HEK293T (cell line): ENCODE measurements at regions not wholly inside any gene's neighbourhood (a gene's known extent, or its start where the extent isn't known, plus 50 kb on each side); places are given as distances from the start of the nearest gene placed in this dataset.

Source experiments
- ELF4 ChIP-seq: fragments of 450-650 bp; IDR thresholded peaks from 2 replicates; pipeline ENCODE4 v1.6.1; 2017; ENCODE audit warnings: antibody characterized with exemption
- FOXA1 ChIP-seq: fragments of 450-650 bp; IDR thresholded peaks from 2 replicates; pipeline ENCODE4 v1.6.1; 2016; ENCODE audit warnings: mild to moderate bottlenecking
- FOXK2 ChIP-seq: fragments of 450-650 bp; IDR thresholded peaks from 2 replicates; pipeline ENCODE4 v1.6.1; 2016; ENCODE audit warnings: mild to moderate bottlenecking
- FOXM1 ChIP-seq: fragments of 450-650 bp; IDR thresholded peaks from 2 replicates; pipeline ENCODE4 v1.6.1; 2017; ENCODE audit warnings: mild to moderate bottlenecking, borderline replicate concordance
- HDGF ChIP-seq: fragments of 450-650 bp; IDR thresholded peaks from 2 replicates; pipeline ENCODE4 v1.6.1; 2017; ENCODE audit warnings: antibody characterized with exemption, borderline replicate concordance
- NFRKB ChIP-seq: fragments of 450-650 bp; IDR thresholded peaks from 2 replicates; pipeline ENCODE4 v1.6.1; 2016; ENCODE audit warnings: mild to moderate bottlenecking, moderate library complexity
- PKNOX1 ChIP-seq: fragments of 450-650 bp; IDR thresholded peaks from 2 replicates; pipeline ENCODE4 v1.6.1; 2016
- SP1 ChIP-seq: fragments of 450-650 bp; IDR thresholded peaks from 2 replicates; pipeline ENCODE4 v1.6.1; 2017
- SUZ12 ChIP-seq: fragments of 450-650 bp; IDR thresholded peaks from 2 replicates; pipeline ENCODE4 v1.6.1; 2016; ENCODE audit warnings: mild to moderate bottlenecking
- TARDBP ChIP-seq: fragments of 450-650 bp; IDR thresholded peaks from 2 replicates; pipeline ENCODE4 v1.6.1; 2016
- ZNF384 ChIP-seq: fragments of 450-650 bp; IDR thresholded peaks from 2 replicates; pipeline ENCODE4 v1.6.1; 2016

- no peak for TF ChIP-seq SP1
- TF ChIP-seq ZNF384 = no peak
- TF ChIP-seq PKNOX1 = no peak
- TF ChIP-seq FOXK2 = no peak
- no peak for TF ChIP-seq SUZ12
- no peak for TF ChIP-seq ELF4
- TF ChIP-seq NFRKB = no peak
- no peak for TF ChIP-seq FOXA1
- no peak for TF ChIP-seq HDGF
- TF ChIP-seq TARDBP = no peak
- TF ChIP-seq FOXM1 = no peak
These were observed 62.1 kb upstream of the PHACTR1 start for GRCh38 chr6:12654514-12654913.
